NCI-H510A (cell line): ENCODE measurements at regions not wholly inside any gene's neighbourhood (a gene's known extent, or its start where the extent isn't known, plus 50 kb on each side); places are given as distances from the start of the nearest gene placed in this dataset.
"Not testable (repeated sequence)": the region's sequence is repeated elsewhere in the genome, so short reads cannot be mapped to it uniquely, and the experiment has no call there.

Experiments
- DNase-seq: peaks from one replicate; lab custom pipeline; 2025; lab: John Stamatoyannopoulos, UW

DNA sequence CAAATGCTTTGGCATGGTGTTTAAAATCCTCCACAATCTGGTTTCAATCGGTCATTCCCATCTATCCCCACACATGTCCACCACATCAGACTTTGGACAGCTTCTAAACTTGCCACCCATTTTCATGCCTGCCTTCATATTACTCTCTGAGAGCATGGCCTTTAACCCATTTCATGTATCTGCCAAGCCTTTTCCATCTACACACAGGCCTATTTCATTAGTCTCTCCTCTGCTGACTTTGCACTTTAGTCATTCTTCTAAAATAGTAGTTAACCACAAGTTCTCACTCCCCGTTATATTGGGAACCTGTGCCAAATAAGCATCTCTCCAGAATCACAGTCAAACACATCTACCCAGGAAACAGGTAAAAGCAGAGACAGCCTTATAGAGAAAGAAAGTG is 142.2 kb downstream of the MZT1 start:
- DNase-seq: no peak

- no peak for DNase-seq
These were observed 156.2 kb downstream of the MZT1 start for GRCh38 chr13:72571191-72571590.

DNA sequence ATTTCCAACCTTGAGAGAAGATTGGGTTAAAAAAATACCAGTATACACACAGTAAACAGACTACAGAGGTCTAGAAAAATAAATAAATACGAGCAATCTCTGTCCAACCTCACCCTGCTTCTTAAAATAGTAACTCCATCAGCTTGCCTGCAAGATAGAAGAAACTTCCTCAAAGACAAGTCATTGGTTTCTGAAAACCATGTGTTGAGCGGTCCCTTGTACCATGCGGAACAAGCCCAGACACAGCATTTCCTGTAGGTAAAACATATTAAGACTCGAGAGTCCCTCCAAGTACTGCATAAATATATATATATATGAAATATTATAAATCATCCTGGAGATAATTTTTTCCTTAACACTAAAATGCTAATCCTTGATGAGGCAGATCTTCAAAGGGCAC is 157.4 kb downstream of the MZT1 start:
- no peak for DNase-seq

DNA sequence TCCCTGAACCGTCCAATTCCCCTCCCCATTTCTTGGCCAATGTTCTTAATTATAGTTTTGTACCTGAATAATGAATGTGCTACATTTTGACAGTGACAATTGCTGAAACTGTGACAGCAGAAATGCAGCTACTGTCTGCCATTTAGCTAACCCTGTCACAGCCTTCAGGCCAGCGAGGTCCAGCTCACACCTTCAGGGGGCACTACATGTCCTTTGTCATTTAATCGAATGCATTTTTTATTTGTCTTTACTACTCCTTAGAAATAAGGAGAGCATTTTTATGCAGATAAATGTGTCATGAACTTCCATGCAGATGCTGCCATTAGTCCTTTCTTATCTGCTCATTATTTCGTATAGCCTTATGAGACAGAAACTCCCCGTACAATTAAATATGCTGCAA is 159.9 kb downstream of the MZT1 start:
- DNase-seq: no peak

GRCh38 chr13:72566526-72566925 is 160.9 kb downstream of the MZT1 start:
- DNase-seq: no peak

DNA sequence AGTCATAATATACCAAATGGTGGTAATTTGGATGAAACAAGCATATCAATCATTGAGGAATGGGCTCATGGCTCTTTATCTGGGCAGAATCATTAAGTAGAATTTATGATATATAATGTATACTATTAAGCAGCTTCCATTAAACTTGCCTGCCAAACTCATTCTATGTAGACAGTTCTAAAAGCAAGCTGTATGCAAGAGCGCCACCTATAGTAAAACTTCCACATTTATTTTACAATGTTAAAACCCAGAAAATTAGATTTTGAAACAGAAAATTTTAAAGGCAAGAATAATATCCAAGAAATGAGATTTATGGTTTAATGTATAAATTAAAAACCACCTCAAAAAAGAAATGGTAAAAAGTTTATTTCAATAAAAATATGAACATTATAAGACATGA is 161.5 kb downstream of the MZT1 start:
- no peak for DNase-seq

DNA sequence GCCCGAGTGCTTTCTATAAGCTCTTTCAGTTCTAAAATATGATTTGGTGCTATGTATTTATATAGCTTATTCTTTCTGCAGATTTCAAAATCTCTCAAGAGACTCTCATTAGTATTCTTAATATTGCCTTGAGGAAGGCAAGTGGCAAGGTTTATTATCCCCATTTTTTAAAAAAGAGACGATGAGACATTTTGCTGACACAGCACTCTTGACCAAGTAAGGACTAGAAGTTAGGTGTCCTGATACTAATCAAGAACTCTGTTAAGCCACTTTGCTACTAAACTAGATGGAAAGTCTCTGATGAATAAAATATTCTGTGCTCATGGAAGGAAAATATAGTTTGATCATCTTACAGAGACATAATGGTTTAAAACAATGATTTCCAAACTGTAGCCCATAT is 164.7 kb downstream of the MZT1 start:
- no peak for DNase-seq

- no peak for DNase-seq
These were observed 165.6 kb downstream of the MZT1 start for GRCh38 chr13:72561791-72562190.

DNA sequence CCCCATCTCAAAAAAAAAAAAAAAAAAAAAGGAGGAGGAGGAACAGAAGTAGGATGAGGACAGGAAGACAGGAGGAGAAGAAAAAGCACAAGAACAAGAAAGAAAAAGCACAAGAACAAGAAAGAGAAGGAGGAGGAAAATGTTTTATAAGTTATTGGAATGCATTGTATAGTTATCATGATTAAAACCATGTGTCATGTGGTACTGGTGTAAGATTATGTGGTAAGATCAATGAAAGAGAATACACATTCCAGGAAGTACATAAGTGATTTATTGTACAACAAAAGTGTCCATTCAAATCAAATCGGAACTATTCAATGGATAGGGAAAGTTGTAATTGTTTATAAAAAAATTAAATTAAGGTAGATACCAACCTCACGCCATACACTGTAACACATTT is 167.7 kb downstream of the MZT1 start:
- DNase-seq: no peak

GRCh38 chr13:72556945-72557344 is 170.5 kb downstream of the MZT1 start:
- no peak for DNase-seq

DNA sequence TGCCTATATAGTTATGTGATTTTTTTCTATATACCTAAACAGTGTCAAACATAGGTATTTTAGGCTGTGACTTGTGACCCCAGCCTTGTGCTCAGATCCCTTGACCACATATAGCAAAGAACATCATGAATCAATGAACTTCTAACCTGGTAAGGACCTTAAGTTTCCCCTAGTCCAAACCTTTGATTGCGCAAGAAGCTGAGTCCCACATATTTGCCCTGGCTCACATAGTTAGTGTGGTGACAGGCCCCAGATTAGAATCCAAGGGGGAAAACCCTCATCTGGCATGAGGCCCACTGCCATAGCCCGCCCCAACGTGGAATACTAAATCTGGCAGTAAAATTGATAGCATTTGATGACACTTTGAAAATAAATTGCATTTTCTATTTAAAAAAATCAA is 171.8 kb downstream of the MZT1 start:
- DNase-seq: no peak

DNA sequence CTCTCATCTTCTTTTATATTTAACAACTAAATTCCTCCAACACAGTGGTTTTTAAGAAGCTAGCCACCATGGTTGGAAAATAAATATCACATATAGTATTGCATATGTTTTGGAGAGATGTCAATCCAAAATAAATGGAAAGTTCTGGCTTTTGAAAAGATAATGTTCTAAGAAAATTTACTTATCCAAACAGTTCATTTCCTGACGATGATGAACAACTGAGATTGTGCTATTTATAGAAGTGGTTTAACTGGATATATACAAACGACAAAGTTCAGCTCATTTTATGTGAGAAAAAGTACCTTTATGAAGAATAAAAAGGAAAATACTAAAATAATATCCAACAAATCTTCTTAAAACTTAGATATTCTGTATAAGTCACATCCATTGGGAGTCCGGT is 174.7 kb downstream of the MZT1 start:
- DNase-seq: no peak

GRCh38 chr13:72545895-72546294 is 181.5 kb downstream of the MZT1 start:
- DNase-seq: not testable (repeated sequence)

GRCh38 chr13:72545030-72545719 is 182.3 kb downstream of the MZT1 start:
- no peak for DNase-seq

GRCh38 chr13:72544042-72544441 is 183.4 kb downstream of the MZT1 start:
- no peak for DNase-seq

DNA sequence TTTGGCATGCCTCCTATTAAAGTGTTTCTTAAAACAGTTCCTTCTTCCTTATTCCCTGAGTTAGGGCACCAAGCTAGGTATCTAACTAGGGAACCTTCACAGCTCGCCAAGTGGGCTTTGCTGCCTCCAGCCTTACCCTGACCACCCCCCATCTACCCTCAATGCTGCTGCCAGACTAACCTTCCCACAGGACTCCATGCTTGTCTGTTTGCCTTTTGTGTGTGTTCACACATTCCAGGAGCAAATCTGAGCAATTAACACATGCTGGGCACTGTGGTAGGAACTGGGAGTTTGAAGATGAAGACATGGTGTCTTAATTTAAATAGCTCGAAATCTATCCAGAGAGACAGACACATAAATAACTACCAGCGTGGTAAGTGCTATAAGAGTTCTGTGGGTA is 185.2 kb downstream of the MZT1 start:
- DNase-seq: no peak

DNA sequence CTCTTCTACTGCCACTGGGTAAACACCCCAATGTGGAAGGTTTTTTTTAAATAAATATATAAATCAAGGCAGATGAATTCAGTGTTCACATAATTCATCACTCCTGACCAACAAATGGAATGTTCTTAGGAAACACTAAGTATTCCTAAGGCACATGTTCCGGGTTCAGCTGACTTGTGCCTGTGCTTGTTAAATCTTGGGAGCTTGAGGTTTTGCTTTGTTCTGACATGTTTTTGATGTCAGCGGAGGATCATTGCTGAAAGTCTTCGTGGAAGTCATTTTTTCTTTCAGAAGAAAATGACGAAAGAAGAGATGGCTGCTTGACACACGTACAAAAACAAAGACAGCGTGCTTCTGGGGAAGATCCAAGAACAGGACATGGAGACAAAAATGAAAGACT is 185.8 kb downstream of the MZT1 start:
- DNase-seq: no peak

DNA sequence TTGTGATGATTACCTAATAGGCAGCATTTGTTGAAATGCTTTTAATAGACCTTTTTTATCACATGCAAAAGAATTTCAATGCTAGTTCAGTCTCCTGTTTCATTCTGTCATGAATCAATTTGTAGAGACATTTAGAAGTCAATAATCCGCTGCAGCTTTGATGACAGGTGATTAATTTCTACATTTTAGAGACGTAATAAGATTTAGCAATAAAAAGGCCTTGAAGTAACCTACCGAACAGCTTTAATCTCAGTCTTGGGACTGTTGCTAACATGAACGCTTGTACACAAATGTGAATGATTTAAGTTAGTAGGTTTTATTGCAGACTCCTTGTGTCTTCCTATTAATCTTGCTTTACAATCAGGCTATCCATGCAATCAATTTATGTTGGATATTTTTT is 186.5 kb downstream of the MZT1 start:
- DNase-seq: no peak

DNA sequence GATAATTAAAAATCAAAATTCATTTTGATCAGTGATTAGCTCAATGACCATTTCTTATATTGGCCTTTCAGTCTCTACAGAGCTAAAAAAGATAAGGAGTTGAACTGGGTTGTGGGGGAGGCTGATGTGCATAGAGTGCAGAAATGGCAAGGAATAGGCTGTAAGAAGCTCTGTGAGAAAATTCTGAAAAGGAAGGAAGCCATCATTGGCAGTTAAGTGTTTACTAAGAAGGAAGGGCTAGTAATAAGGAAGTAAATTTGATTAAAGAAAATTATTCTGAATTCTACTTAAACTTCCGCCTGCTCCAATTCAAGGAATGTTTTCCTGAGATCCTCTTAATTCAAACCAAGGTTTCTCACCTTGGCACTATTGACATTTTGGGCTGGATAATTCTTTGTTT is 187.5 kb downstream of the MZT1 start:
- DNase-seq: no peak

DNA sequence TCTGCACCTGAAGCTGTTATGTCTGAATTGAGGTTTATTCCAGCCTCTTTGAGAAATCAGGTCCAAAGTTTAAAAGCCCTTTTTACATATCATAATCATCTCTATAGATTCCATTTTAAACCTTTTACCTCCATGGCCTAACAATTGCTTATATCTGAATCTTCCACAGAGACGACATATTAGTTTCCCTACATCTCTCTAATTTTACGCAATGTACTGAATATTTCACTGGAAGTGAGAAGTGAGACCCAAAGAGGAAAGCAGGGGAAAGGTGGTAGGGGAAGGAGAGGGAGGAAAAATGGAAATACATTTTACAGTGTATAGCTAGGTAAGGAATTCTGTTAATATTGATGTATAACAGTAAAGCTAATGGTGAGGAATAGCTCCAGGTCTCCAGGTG is 189.6 kb downstream of the MZT1 start:
- DNase-seq: no peak

DNA sequence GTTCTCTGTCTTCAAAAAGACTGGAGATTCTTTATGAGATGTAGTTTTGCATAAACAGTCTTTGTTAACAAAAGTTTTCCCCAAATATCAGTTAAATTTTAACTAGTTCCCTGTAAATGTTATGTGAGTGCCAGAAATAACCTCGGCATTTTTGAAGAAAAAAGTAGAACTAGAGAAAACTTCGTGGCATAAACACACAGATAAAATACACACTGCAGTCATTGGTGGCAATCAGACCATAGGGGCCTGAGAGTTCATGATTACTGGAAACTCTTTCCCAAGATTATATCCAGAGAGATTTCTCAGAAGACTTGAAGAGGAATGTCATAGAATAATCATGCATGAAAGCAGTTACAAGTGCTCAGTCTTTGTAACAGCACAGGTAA is 190.0 kb downstream of the MZT1 start:
- no peak for DNase-seq

DNA sequence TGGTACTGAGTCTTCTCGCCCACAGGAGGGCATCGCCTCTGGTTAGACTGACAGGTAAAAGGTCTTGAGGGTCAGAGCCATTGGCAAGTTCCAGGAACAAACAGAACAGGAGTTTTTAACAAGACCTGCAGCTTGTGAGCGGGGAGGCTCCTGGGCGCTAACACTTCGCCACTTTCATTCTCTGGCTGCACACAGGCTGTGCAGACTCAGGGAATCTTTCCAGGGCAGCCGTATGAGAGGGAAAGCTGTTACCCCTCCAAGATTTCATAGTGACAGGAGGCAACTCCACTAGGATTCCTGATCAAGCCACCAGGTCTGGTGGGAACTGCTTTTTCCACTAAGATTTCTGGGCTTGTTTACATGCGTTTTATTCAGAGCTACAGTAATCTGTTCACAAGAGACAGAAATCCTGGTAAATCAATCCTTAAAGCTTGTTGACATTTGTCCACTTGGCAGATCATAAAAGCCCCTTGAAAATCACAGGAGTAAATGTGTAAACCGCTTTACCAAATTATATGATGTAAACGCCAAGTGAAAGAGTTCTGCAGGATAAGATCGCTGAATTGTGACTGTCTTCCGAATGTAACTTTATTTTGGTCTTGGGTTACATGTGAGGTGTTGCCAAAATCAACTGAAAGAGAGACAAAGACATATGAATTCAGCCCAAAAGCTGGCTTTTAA is 190.6 kb downstream of the MZT1 start:
- no peak for DNase-seq

GRCh38 chr13:72534951-72535640 is 192.3 kb downstream of the MZT1 start:
- DNase-seq: no peak

DNA sequence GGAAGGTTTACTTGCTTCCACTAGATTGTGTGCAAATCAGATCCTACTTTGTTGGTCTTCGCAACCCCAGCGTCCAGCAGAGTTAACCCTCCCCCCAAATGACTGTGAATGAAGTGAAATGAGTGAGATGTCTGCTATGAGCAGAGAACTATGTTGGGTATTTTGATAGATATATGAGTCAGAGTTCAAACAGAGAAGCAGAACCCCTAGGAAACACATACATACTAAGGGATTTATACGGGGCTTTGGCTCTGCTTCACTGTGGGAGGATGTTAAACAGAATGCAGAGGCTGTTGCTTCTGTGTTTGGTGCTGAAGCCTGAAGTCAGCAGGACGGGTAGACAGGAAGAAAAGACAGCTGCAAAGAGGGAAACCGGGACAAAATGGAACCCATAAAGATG is 197.0 kb downstream of the MZT1 start:
- DNase-seq: no peak
